Sigmoid colon (tissue), 6 donors: ENCODE measurements at regions not wholly inside any gene's neighbourhood (a gene's known extent, or its start where the extent isn't known, plus 50 kb on each side); places are given as distances from the start of the nearest gene placed in this dataset.

ENCODE experiments used
- DNase-seq: peaks from one replicate; pipeline ENCODE4 v3.0.0-alpha.2; 2019
- H3K27ac ChIP-seq, 4 donors: fragments of 200-600 bp; sonication (generic); one replicate each; pipeline ENCODE4 v1.5.1; 2016 to 2019; ENCODE audit warnings: mild to moderate bottlenecking in 1 of 4
- H3K27me3 ChIP-seq, 3 donors: fragments of 200-600 bp; sonication (generic); one replicate each; pipeline ENCODE4 v1.5.1; 2019; ENCODE audit warnings: mild to moderate bottlenecking in 1 of 3
- H3K36me3 ChIP-seq, 4 donors: fragments of 200-600 bp; sonication (generic); one replicate each; pipeline ENCODE4 v1.5.1; 2016 to 2019
- H3K4me1 ChIP-seq, 4 donors: fragments of 200-600 bp; sonication (generic); one replicate each; pipeline ENCODE4 v1.5.1; 2017 to 2019
- H3K4me3 ChIP-seq, 4 donors: fragments of 200-600 bp; sonication (generic); one replicate each; pipeline ENCODE4 v1.5.1; 2017 to 2019; ENCODE audit warnings: mild to moderate bottlenecking in 2 of 4, moderate library complexity in 1 of 4
- H3K9me3 ChIP-seq, 4 donors: fragments of 200-600 bp in 3 of 4; sonication (generic) in 3 of 4; one replicate each; pipeline versions ENCODE4 v1.5.1 to v1.6.1; 2013 to 2019
- CTCF ChIP-seq, 4 experiments: fragments of 450-650 bp in 3 of 4; fragments of 200-600 bp in 1 of 4; IDR thresholded peaks; one replicate each; pipeline ENCODE4 v1.5.1; 2016 to 2019; ENCODE audit warnings: antibody characterized with exemption in 4 of 4, mild to moderate bottlenecking in 3 of 4, moderate library complexity in 2 of 4
- EP300 ChIP-seq, 4 donors: sonication (generic); formaldehyde crosslinking; IDR thresholded peaks; one replicate each; pipeline ENCODE4 v1.6.1; 2017; ENCODE audit warnings: antibody characterized with exemption in 4 of 4
- POLR2A ChIP-seq, 2 donors: fragments of 450-650 bp; IDR thresholded peaks; one replicate each; pipeline ENCODE4 v1.6.1; 2016; ENCODE audit warnings: antibody characterized with exemption in 2 of 2, mild to moderate bottlenecking in 2 of 2, moderate library complexity in 2 of 2
- POLR2AphosphoS5 ChIP-seq, 4 donors: sonication (generic); formaldehyde crosslinking; IDR thresholded peaks; one replicate each; pipeline ENCODE4 v1.6.1; 2017; ENCODE audit warnings: antibody characterized with exemption in 4 of 4
- WGBS, 2 donors: extraction: QIAGEN DNeasy Blood & Tissue Kit; methylation state at CpG; one replicate each; pipeline ENCODE4 v1.1.7; 2013; 5-methylcytosine and 5-hydroxymethylcytosine counted together
- intact Hi-C: fragments of 100-400 bp; cut with DNase I; formaldehyde crosslinking; loops from one replicate; pipeline ENCODE4 v1.15.1; 2023
- donor health status: healthy with polysubstance abuse.
- donor health status: healthy.

- Histone ChIP-seq H3K27me3 (no peaks in the 10 kb centered on the region), H3K4me3 (no peak overlapping the region), H3K4me1 (no peaks in the 10 kb centered on the region), H3K27ac (no peak overlapping the region), H3K36me3 (no peaks in the 10 kb centered on the region), H3K9me3 (no peaks in the 10 kb centered on the region)
- 81 to 88% methylated on average over 14 of the region's 14 CpGs for WGBS, 2 donors
- intact Hi-C loops: no loop called here
- TF ChIP-seq POLR2A (IDR thresholded peaks at IDR 0.05) (no peak), POLR2AphosphoS5 (IDR thresholded peaks at IDR 0.05) (no peak), EP300 (IDR thresholded peaks at IDR 0.05) (no peak), CTCF (IDR thresholded peaks at IDR 0.05) (no peak)
- DNase-seq: no peak
Observed at GRCh38 chr3:28846971-28847478, 433.8 kb upstream of the RBMS3 start.

- Histone ChIP-seq H3K36me3 (no peaks in the 10 kb centered on the region), H3K9me3 (no peaks in the 10 kb centered on the region), H3K4me1 (no peaks in the 10 kb centered on the region), H3K27me3 (no peaks in the 10 kb centered on the region), H3K4me3 (no peak overlapping the region), H3K27ac (no peak overlapping the region)
- intact Hi-C loops: no loop called here
- DNase-seq: no peak
- WGBS, 2 donors: 62 to 76% methylated on average over 4 of the region's 4 CpGs
- TF ChIP-seq EP300 (IDR thresholded peaks at IDR 0.05): no peak
- TF ChIP-seq CTCF (IDR thresholded peaks at IDR 0.05): no peak
- TF ChIP-seq POLR2AphosphoS5 (IDR thresholded peaks at IDR 0.05): no peak
Observed at GRCh38 chr3:28847736-28848135, 433.1 kb upstream of the RBMS3 start.

GRCh38 chr3:28850186-28850585, 430.7 kb upstream of the RBMS3 start:
- TF ChIP-seq CTCF (IDR thresholded peaks at IDR 0.05) (no peak), EP300 (IDR thresholded peaks at IDR 0.05) (no peak), POLR2AphosphoS5 (IDR thresholded peaks at IDR 0.05) (no peak), POLR2A (IDR thresholded peaks at IDR 0.05) (no peak)
- Histone ChIP-seq H3K27ac (no peak overlapping the region), H3K9me3 (no peaks in the 10 kb centered on the region), H3K27me3 (no peaks in the 10 kb centered on the region), H3K4me3 (no peak overlapping the region), H3K36me3 (no peaks in the 10 kb centered on the region), H3K4me1 (no peaks in the 10 kb centered on the region)
- whole genome bisulfite sequencing, 2 donors: 91 to 93% methylated on average over 1 of the region's 1 CpG
- intact Hi-C loops: no loop called here
- no peak for DNase-seq

GRCh38 chr3:28853830-28854229, 427.0 kb upstream of the RBMS3 start:
- no peak for DNase-seq
- TF ChIP-seq POLR2A (IDR thresholded peaks at IDR 0.05) (no peak), POLR2AphosphoS5 (IDR thresholded peaks at IDR 0.05) (no peak), CTCF (IDR thresholded peaks at IDR 0.05) (no peak), EP300 (IDR thresholded peaks at IDR 0.05) (no peak)
- H3K36me3 ChIP-seq: no peaks in the 10 kb centered on the region
- no peak overlapping the region for H3K4me3 ChIP-seq
- intact Hi-C loops: no loop called here
- H3K27me3 ChIP-seq: no peaks in the 10 kb centered on the region
- H3K9me3 ChIP-seq: no peaks in the 10 kb centered on the region
- H3K4me1 ChIP-seq: no peaks in the 10 kb centered on the region
- H3K27ac ChIP-seq: no peak overlapping the region
- WGBS, 2 donors: 28 to 53% methylated on average over 1 of the region's 1 CpG

- Histone ChIP-seq H3K4me3 (no peak overlapping the region), H3K36me3 (no peaks in the 10 kb centered on the region), H3K27me3 (no peaks in the 10 kb centered on the region), H3K27ac (no peak overlapping the region), H3K9me3 (no peaks in the 10 kb centered on the region), H3K4me1 (no peaks in the 10 kb centered on the region)
- DNase-seq: no peak
- TF ChIP-seq POLR2A (IDR thresholded peaks at IDR 0.05) (no peak), POLR2AphosphoS5 (IDR thresholded peaks at IDR 0.05) (no peak), EP300 (IDR thresholded peaks at IDR 0.05) (no peak), CTCF (IDR thresholded peaks at IDR 0.05) (no peak)
- intact Hi-C loops: no loop called here
- WGBS, 2 donors: 73 to 90% methylated on average over 3 of the region's 3 CpGs
Observed at GRCh38 chr3:28856796-28857195, 424.1 kb upstream of the RBMS3 start.
